Heart right ventricle (tissue), 16 donors: ENCODE measurements at regions not wholly inside any gene's neighbourhood (a gene's known extent, or its start where the extent isn't known, plus 50 kb on each side); places are given as distances from the start of the nearest gene placed in this dataset.

Source experiments
- ATAC-seq, 8 donors: fragments of 200-7000 bp; cut with Tn5 transposase; one replicate each; pipeline ENCODE4 v1.9.1; 2020; ENCODE audit warnings: mild to moderate bottlenecking in 8 of 8, moderate library complexity in 8 of 8, moderate number of reproducible peaks in 1 of 8
- DNase-seq, 2 donors: peaks; one replicate each; pipeline ENCODE4 v3.0.0-alpha.2; 2020
- H3K27ac ChIP-seq, 10 donors: fragments of 200-600 bp; sonication (generic) in 2 of 10; one replicate each; pipeline versions ENCODE4 v1.5.0 to v1.8.0; 2020 to 2022; ENCODE audit warnings: mild to moderate bottlenecking in 3 of 10
- H3K27me3 ChIP-seq, 7 donors: fragments of 200-600 bp; one replicate each; pipeline ENCODE4 v1.8.0; 2021 to 2022; ENCODE audit warnings: mild to moderate bottlenecking in 2 of 7
- H3K36me3 ChIP-seq, 9 donors: fragments of 200-600 bp; sonication (generic) in 1 of 9; one replicate each; pipeline versions ENCODE4 v1.5.0 to v1.8.0; 2020 to 2022; ENCODE audit warnings: mild to moderate bottlenecking in 2 of 9
- H3K4me1 ChIP-seq, 9 donors: fragments of 200-600 bp; sonication (generic) in 1 of 9; one replicate each; pipeline versions ENCODE4 v1.5.0 to v1.8.0; 2020 to 2022; ENCODE audit warnings: mild to moderate bottlenecking in 4 of 9
- H3K4me3 ChIP-seq, 10 donors: fragments of 200-600 bp; sonication (generic) in 2 of 10; one replicate each; pipeline versions ENCODE4 v1.5.0 to v1.8.0; 2020 to 2022; ENCODE audit warnings: mild to moderate bottlenecking in 7 of 10, moderate library complexity in 2 of 10
- H3K9me3 ChIP-seq, 11 donors: fragments of 200-600 bp in 10 of 11; sonication (generic) in 2 of 11; one replicate each; pipeline versions ENCODE4 v1.5.0 to v1.8.0; 2013 to 2022; ENCODE audit warnings: mild to moderate bottlenecking in 2 of 11, control low read depth in 1 of 11, moderate library complexity in 1 of 11
- CTCF ChIP-seq, 9 donors: fragments of 200-600 bp; sonication (generic) in 2 of 9; IDR thresholded peaks; one replicate each; pipeline versions ENCODE4 v1.5.0 to v1.8.0; 2021 to 2022; ENCODE audit warnings: antibody characterized with exemption in 9 of 9, mild to moderate bottlenecking in 5 of 9, moderate library complexity in 1 of 9
- WGBS, 2 donors: extraction: QIAGEN DNeasy Blood & Tissue Kit; methylation state at CpG; one replicate each; pipeline ENCODE4 v1.1.7; 2013; ENCODE audit warnings: inconsistent platforms in 1 of 2; 5-methylcytosine and 5-hydroxymethylcytosine counted together
- intact Hi-C, 10 donors: fragments of 100-400 bp; cut with DNase I; formaldehyde crosslinking; loops; one replicate each; pipeline versions ENCODE4 v1.11.1 to v1.14.2; 2022
- donor health status: Arrhythmogenic right ventricular cardiomyopathy.
- donor health status: ischemic (EF 13 %, LVEDD 7.1; RV severe dilation, severe dysfunction).
- donor health status: healthy with polysubstance abuse.
- donor health status: DM: no; HTN: yes; CAD: no.
- donor health status: DM: no; HTN: no; CAD: no.
- donor health status: ischemic (EF 25% LVEDD 6.9; RV normal size, moderate dysfunction).
- donor health status: ischemic (EF 25% LVEDD 5.7; RV mildly dilated, moderate dysfunction).
- donor health status: healthy.
- donor health status: DM: yes; HTN: yes; CAD: no.
- donor health status: Ischemic cardiomyopathy.
- donor health status: ischemic (EF 35%, LVEDD 5.7; RV mildly dilated, moderate dysfunction).
- donor health status: nonischemic (EF 11% LVEDD 7.7; RV severe dilation, severe dysfunction).
- donor health status: DM: yes; HTN: yes; CAD: no.
- donor health status: PGD.
- donor health status: ischemic (EF 29% LVEDD 5.4; RV normal size, mild dysfunction).
- donor health status: nonischemic (EF 23%, LVEDD 6.1; RV moderate dilation, normal function).

- no peak overlapping the region for H3K27ac ChIP-seq
- no peak for TF ChIP-seq CTCF (IDR thresholded peaks at IDR 0.05)
- no peak for DNase-seq
- no peak overlapping the region for H3K4me3 ChIP-seq
- no peaks in the 10 kb centered on the region for H3K36me3 ChIP-seq
- no peak for ATAC-seq
- H3K9me3 ChIP-seq = peaks cover 0 to 18% (median 0%) of the 10 kb centered on the region in 11 donors
- H3K27me3 ChIP-seq = peaks cover 0 to 4% (median 0%) of the 10 kb centered on the region in 7 donors
- peaks cover 0 to 10% (median 7%) of the 10 kb centered on the region in 9 donors for H3K4me1 ChIP-seq
- intact Hi-C loops = loop anchor here in 3 of 10 donors (5.0 to 10.0 kb wide), 2 partner anchors 448 to 756 kb away; no protein-coding TSS in a partner anchor
Observed at GRCh38 chr5:133870661-133871060, 97.8 kb downstream of the C5orf15 start.

- intact Hi-C loops = loop anchor here (2.0 to 10.0 kb wide), 11 partner anchors 95 to 759 kb away; no protein-coding TSS in a partner anchor
- 52 to 61% methylated on average over 13 of the region's 13 CpGs for WGBS, 2 donors
- peaks cover 0 to 4% (median 0%) of the 10 kb centered on the region in 7 donors for H3K27me3 ChIP-seq
- DNase-seq = peak; percentile 51 to 61
- no peaks in the 10 kb centered on the region for H3K36me3 ChIP-seq
- peak overlapping the region in 8 of 10 donors; percentile 28 to 47 (median 45) for H3K4me3 ChIP-seq
- peaks cover 0 to 9% (median 0%) of the 10 kb centered on the region in 11 donors for H3K9me3 ChIP-seq
- TF ChIP-seq CTCF (IDR thresholded peaks at IDR 0.05) = peak in 4 of 9 donors; percentile 3 to 34 (median 12)
- ATAC-seq = peak; percentile 60 to 89 (median 84)
- H3K4me1 ChIP-seq = peaks cover 0 to 10% (median 7%) of the 10 kb centered on the region in 9 donors
- peak overlapping the region in 6 of 10 donors; percentile 15 to 52 (median 40) for H3K27ac ChIP-seq
Observed at GRCh38 chr5:133869519-133870335, 98.7 kb downstream of the C5orf15 start.

GRCh38 chr5:133868946-133869518, 99.4 kb downstream of the C5orf15 start:
- intact Hi-C loops = loop anchor here (2.0 to 10.0 kb wide), 11 partner anchors 94 to 758 kb away; no protein-coding TSS in a partner anchor
- peak; percentile 74 for DNase-seq
- peak overlapping the region in 8 of 10 donors; percentile 28 to 47 (median 45) for H3K4me3 ChIP-seq

More at GRCh38 chr5:133868946-133869518, 99.4 kb downstream of the C5orf15 start:
- peak; percentile 47 to 89 (median 77) for TF ChIP-seq CTCF (IDR thresholded peaks at IDR 0.05)
- H3K4me1 ChIP-seq = peaks cover 0 to 10% (median 7%) of the 10 kb centered on the region in 9 donors
- WGBS, 2 donors = 16 to 17% methylated on average over 16 of the region's 16 CpGs
- peaks cover 0 to 4% (median 0%) of the 10 kb centered on the region in 11 donors for H3K9me3 ChIP-seq
- H3K27me3 ChIP-seq = peaks cover 0 to 4% (median 0%) of the 10 kb centered on the region in 7 donors
- peak; percentile 72 to 90 (median 81) for ATAC-seq
- H3K36me3 ChIP-seq = no peaks in the 10 kb centered on the region
- peak overlapping the region in 6 of 10 donors; percentile 15 to 52 (median 40) for H3K27ac ChIP-seq
